B cell (primary cell): ENCODE measurements at regions not wholly inside any gene's neighbourhood (a gene's known extent, or its start where the extent isn't known, plus 50 kb on each side); places are given as distances from the start of the nearest gene placed in this dataset.

ENCODE experiments used
- ATAC-seq: fragments of 200-7000 bp; cut with Tn5 transposase; one replicate; pipeline ENCODE4 v1.10.0; 2021; ENCODE audit warnings: low read depth, mild to moderate bottlenecking, moderate number of reproducible peaks, moderate library complexity
- CTCF ChIA-PET: fragments of 350-600 bp; sonication (Branson Sonifier 250); formaldehyde crosslinking; loops from one replicate; lab custom pipeline; 2021; ENCODE audit warnings: antibody characterized with exemption, inconsistent platforms; lab: Charles Lee
- POLR2A ChIA-PET: fragments of 350-600 bp; sonication (Branson Sonifier 250); formaldehyde crosslinking; loops from one replicate; lab custom pipeline; 2021; ENCODE audit warnings: antibody characterized with exemption; lab: Charles Lee
- DNase-seq: peaks from one replicate; pipeline ENCODE4 v3.0.0; 2013
- H2AFZ ChIP-seq: 2 replicates; pipeline ENCODE4 v1.6.1; 2012; ENCODE audit warnings: mild to moderate bottlenecking, low read depth, low read length; ENCODE audit not compliant: insufficient read depth, poor library complexity, severe bottlenecking
- H3K27ac ChIP-seq, 2 donors: 1 replicate in 1 of 2; 2 replicates in 1 of 2; pipeline ENCODE4 v1.5.1; 2012 to 2013; ENCODE audit warnings: low read length in 2 of 2, mild to moderate bottlenecking in 2 of 2, moderate library complexity in 1 of 2
- H3K27me3 ChIP-seq, 4 experiments: fragments of 200-600 bp in 1 of 4; sonication (generic) in 1 of 4; replicated peaks in 1 of 4; 1 replicate in 2 of 4; 2 replicates in 2 of 4; pipeline versions ENCODE4 v1.6.1 to v1.7.0; 2013 to 2016; ENCODE audit warnings: low read length in 3 of 4, mild to moderate bottlenecking in 2 of 4, mixed read lengths in 1 of 4, moderate library complexity in 1 of 4; ENCODE audit not compliant: insufficient read depth in 4 of 4, control insufficient read depth in 3 of 4; ENCODE audit errors: control extremely low read depth in 1 of 4
- H3K36me3 ChIP-seq, 2 experiments: replicated peaks in 1 of 2; 1 replicate in 1 of 2; 2 replicates in 1 of 2; pipeline versions ENCODE4 v1.6.1 to v1.7.1; 2013; ENCODE audit warnings: low read length in 1 of 2; ENCODE audit not compliant: insufficient read depth in 2 of 2, control insufficient read depth in 1 of 2; ENCODE audit errors: control extremely low read depth in 1 of 2, extremely low read depth in 1 of 2
- H3K4me1 ChIP-seq, 2 donors: fragments of 200-600 bp in 1 of 2; sonication (generic) in 1 of 2; 1 replicate in 1 of 2; 2 replicates in 1 of 2; pipeline versions ENCODE4 v1.5.1 to v1.6.1; 2013 to 2017; ENCODE audit warnings: low read length in 2 of 2; ENCODE audit not compliant: control insufficient read depth in 2 of 2, insufficient read depth in 2 of 2
- H3K4me2 ChIP-seq: replicated peaks from 2 replicates; pipeline ENCODE3; 2012; ENCODE audit warnings: mild to moderate bottlenecking, low read depth, low read length; ENCODE audit not compliant: poor library complexity, severe bottlenecking
- H3K4me3 ChIP-seq, 5 experiments: fragments of 200-600 bp in 1 of 5; sonication (generic) in 1 of 5; 1 replicate in 3 of 5; 2 replicates in 2 of 5; pipeline versions ENCODE4 v1.5.1 to v1.7.0; 2011 to 2016; ENCODE audit warnings: low read length in 4 of 5, mild to moderate bottlenecking in 4 of 5, low read depth in 2 of 5, control low read depth in 1 of 5, moderate library complexity in 1 of 5; ENCODE audit not compliant: insufficient read depth in 1 of 5; ENCODE audit errors: control extremely low read depth in 1 of 5, extremely low read depth in 1 of 5
- H3K79me2 ChIP-seq: fragments of 200-600 bp; sonication (generic); one replicate; pipeline ENCODE4 v1.6.0; 2016; ENCODE audit warnings: low read length; ENCODE audit not compliant: control insufficient read depth, insufficient read depth
- H3K9ac ChIP-seq: fragments of 200-600 bp; sonication (generic); 2 replicates; pipeline ENCODE4 v1.6.1; 2017; ENCODE audit warnings: mild to moderate bottlenecking, low read length, moderate library complexity
- H3K9me3 ChIP-seq, 3 donors: one replicate each; pipeline versions ENCODE4 v1.6.1 to v1.7.1; 2013; ENCODE audit warnings: low read length in 2 of 3; ENCODE audit not compliant: control insufficient read depth in 2 of 3, insufficient read depth in 1 of 3; ENCODE audit errors: control extremely low read depth in 1 of 3
- H4K20me1 ChIP-seq: 2 replicates; pipeline ENCODE4 v1.6.0; 2012; ENCODE audit warnings: mild to moderate bottlenecking, low read length; ENCODE audit not compliant: insufficient read depth, control insufficient read depth, poor library complexity, severe bottlenecking
- H3K27ac Mint-ChIP-seq: one replicate; pipeline ENCODE4 v1.8.0; 2021; ENCODE audit warnings: mixed read lengths
- H3K27me3 Mint-ChIP-seq: one replicate; pipeline ENCODE4 v1.8.0; 2021; ENCODE audit warnings: mixed read lengths
- H3K4me1 Mint-ChIP-seq: one replicate; pipeline ENCODE4 v1.8.0; 2021; ENCODE audit warnings: mixed read lengths
- H3K4me3 Mint-ChIP-seq: one replicate; pipeline ENCODE4 v1.8.0; 2021; ENCODE audit warnings: mixed read lengths
- H3K9me3 Mint-ChIP-seq: one replicate; pipeline ENCODE4 v1.8.0; 2022; ENCODE audit warnings: mixed read lengths; ENCODE audit not compliant: insufficient read depth
- EZH2 ChIP-seq: IDR thresholded peaks from 2 replicates; pipeline ENCODE4 v1.6.1; 2012; ENCODE audit warnings: borderline replicate concordance, low read depth, mild to moderate bottlenecking, moderate library complexity, low read length; ENCODE audit not compliant: insufficient read depth, poor library complexity, severe bottlenecking
- WGBS: methylation state at CpG from one replicate; pipeline ENCODE4 v1.1.5; 2013; ENCODE audit warnings: missing lambda C conversion rate; ENCODE audit not compliant: insufficient coverage; 5-methylcytosine and 5-hydroxymethylcytosine counted together
- intact Hi-C: fragments of 100-400 bp; cut with micrococcal nuclease; formaldehyde crosslinking; loops from one replicate; pipeline ENCODE4 v1.10.0; 2022
- TF ChIP-seq, protein P1 (sequence below): fragments of 200-600 bp; IDR thresholded peaks from one replicate; pipeline ENCODE4 v1.8.0; 2022; ENCODE audit warnings: antibody characterized with exemption, mild to moderate bottlenecking

DNA sequence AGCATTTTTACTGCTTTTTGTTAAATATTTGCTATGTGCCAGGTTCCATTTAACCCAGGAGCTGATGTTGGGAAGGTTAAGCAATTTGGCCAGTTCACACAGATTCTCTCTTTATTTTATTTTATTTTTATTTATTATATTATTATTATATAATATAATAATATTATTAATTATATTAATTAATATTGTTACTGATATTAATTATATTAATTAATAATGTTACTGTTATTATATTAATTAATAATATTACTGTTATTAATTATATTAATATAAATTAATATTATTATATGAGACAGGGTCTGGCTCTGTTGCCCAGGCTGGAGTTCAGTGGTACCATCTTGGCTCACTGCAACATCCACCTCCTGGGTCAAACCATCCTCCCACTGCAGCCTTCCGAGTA is 593.0 kb upstream of the SGCD start:
- no peaks in the 10 kb centered on the region for H4K20me1 ChIP-seq
- H3K27me3 ChIP-seq: peaks cover 0 to 18% (median 8%) of the 10 kb centered on the region in 4 experiments
- no peak overlapping the region for H2AFZ ChIP-seq
- ChIA-PET CTCF (no interaction called here), POLR2A (no interaction called here)
- no peak overlapping the region for H3K4me2 ChIP-seq
- Mint-ChIP-seq H3K4me3 (no peak overlapping the region), H3K27me3 (peaks cover 29% of the 10 kb centered on the region), H3K27ac (no peak overlapping the region), H3K9me3 (peaks cover 3% of the 10 kb centered on the region), H3K4me1 (no peaks in the 10 kb centered on the region)
- TF ChIP-seq, protein P1, sequence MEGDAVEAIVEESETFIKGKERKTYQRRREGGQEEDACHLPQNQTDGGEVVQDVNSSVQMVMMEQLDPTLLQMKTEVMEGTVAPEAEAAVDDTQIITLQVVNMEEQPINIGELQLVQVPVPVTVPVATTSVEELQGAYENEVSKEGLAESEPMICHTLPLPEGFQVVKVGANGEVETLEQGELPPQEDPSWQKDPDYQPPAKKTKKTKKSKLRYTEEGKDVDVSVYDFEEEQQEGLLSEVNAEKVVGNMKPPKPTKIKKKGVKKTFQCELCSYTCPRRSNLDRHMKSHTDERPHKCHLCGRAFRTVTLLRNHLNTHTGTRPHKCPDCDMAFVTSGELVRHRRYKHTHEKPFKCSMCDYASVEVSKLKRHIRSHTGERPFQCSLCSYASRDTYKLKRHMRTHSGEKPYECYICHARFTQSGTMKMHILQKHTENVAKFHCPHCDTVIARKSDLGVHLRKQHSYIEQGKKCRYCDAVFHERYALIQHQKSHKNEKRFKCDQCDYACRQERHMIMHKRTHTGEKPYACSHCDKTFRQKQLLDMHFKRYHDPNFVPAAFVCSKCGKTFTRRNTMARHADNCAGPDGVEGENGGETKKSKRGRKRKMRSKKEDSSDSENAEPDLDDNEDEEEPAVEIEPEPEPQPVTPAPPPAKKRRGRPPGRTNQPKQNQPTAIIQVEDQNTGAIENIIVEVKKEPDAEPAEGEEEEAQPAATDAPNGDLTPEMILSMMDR: no peak
- no peak for TF ChIP-seq EZH2
- H3K4me3 ChIP-seq: no peak overlapping the region
- H3K4me1 ChIP-seq: no peaks in the 10 kb centered on the region
- H3K79me2 ChIP-seq: no peaks in the 10 kb centered on the region
- WGBS: no CpG with 5 or more reads among the region's 1 CpG
- no peak overlapping the region for H3K27ac ChIP-seq
- no peaks in the 10 kb centered on the region for H3K36me3 ChIP-seq
- no peak overlapping the region for H3K9ac ChIP-seq
- intact Hi-C loops: no loop called here
- ATAC-seq: no peak
- peaks cover 0 to 7% (median 0%) of the 10 kb centered on the region in 3 donors for H3K9me3 ChIP-seq
- DNase-seq: no peak

DNA sequence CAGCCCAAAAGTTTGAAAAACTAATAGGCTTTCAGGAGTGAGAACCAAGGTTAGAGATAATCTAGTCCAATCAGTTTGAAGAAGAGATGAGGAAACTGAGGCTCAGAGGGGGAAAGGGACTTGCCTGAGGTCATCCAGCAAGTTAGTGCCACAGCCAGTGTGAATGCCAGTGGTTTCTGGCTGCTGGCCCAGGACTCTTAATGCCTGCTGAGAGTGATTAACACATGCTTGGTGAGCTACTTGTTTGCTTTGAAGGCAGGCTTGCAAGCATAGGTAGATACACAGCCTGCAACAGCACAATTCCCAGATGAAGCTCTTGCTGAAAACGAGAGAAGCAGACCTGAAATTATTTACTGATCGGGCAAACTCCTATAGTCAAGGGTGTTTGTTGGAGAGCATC is 591.6 kb upstream of the SGCD start:
- H3K27ac Mint-ChIP-seq: no peak overlapping the region
- H3K4me3 Mint-ChIP-seq: no peak overlapping the region
- ChIA-PET POLR2A (no interaction called here), CTCF (no interaction called here)
- Histone ChIP-seq H3K36me3 (no peaks in the 10 kb centered on the region), H3K4me1 (no peaks in the 10 kb centered on the region), H3K9ac (no peak overlapping the region), H3K4me2 (no peak overlapping the region), H3K4me3 (no peak overlapping the region), H3K27ac (no peak overlapping the region), H2AFZ (no peak overlapping the region), H3K9me3 (no peaks in the 10 kb centered on the region), H4K20me1 (no peaks in the 10 kb centered on the region), H3K27me3 (peaks cover 0 to 6% (median under 1%) of the 10 kb centered on the region in 4 experiments), H3K79me2 (no peaks in the 10 kb centered on the region)
- intact Hi-C loops: no loop called here
- H3K27me3 Mint-ChIP-seq: peaks cover 15% of the 10 kb centered on the region
- H3K9me3 Mint-ChIP-seq: peaks cover 3% of the 10 kb centered on the region
- no peaks in the 10 kb centered on the region for H3K4me1 Mint-ChIP-seq
- no peak for DNase-seq
- no peak for TF ChIP-seq EZH2
- TF ChIP-seq, protein P1: no peak
- no CpG with 5 or more reads among the region's 2 CpGs for WGBS
- ATAC-seq: no peak
